ENCODE measurements at regions not wholly inside any gene's neighbourhood (a gene's known extent, or its start where the extent isn't known, plus 50 kb on each side); places are given as distances from the start of the nearest gene placed in this dataset.
"Not testable (repeated sequence)": the region's sequence is repeated elsewhere in the genome, so short reads cannot be mapped to it uniquely, and the experiment has no call there.

GRCh38 chr1:234837713-234838112 lies 227.7 kb upstream of the IRF2BP2 start:
- no peak for DNase-seq

DNA sequence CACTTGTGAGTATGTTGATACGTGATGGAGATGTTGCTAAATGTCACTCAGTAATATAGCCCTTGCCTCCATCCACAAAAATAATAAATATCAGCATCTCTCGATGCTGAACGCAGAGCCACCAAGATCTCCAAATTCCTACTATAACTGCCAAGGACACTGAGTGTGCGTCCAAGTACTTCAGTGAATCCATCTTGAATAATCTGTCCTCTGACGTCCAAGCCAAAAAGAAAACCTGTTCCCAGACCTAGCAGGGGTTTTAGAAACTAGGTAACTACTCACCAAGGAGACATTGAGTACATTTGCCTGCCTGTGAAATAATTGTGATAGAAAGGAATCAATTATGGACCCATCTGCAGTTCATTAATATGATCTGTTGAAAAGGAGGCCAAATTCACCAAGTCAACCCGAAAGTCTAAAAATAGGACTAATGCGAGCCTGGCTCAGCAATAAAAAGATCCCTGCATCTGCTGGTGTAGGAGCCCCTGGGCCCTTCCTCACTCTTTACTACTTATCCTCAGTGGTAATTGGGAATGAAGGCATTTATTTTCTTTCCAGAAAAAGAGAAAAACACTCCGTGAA lies 226.9 kb upstream of the IRF2BP2 start:
- DNase-seq, result no peak

GRCh38 chr1:234836045-234836681 lies 226.2 kb upstream of the IRF2BP2 start:
- no peak for DNase-seq

DNA sequence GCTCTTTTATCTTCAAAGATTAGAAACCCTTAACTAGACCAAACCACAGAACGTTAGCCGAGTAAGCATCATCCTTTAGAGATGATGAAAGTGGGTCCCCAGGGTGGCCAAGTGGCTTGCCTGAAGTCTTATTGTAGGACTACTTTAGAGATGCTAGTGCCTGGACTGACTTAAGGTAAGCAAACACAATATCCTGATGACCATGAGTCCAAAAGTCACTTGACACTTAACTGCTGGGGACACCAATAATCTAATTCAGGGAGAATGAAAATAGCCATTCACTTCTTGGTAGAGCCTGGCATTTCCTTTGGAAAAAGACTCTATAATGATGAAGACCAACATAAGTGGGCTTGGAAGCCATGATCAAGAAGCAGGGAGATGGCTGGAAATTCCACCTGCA lies 225.3 kb upstream of the IRF2BP2 start:
- DNase-seq, result no peak

DNA sequence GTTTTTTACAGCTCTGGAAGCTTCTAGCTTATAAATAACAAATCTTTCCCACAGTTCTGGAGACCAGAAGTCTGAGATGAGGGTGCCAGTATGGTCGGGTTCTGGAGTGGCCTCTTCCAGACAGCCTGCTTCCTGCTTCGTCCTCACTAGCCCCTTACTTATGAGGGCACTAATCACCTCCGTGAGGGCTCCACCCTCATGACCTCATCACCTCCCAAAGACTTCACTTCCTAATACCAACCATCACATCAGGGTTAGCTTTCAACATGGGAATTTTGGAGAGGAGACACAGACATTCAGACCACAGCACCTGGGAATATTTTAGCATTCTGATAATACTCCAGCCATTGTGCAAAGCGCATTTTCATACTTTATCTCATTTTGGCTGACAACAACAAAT lies 223.7 kb upstream of the IRF2BP2 start:
- DNase-seq, result no peak

- DNase-seq, result no peak
Observed at GRCh38 chr1:234833118-234833517, 223.1 kb upstream of the IRF2BP2 start.

DNA sequence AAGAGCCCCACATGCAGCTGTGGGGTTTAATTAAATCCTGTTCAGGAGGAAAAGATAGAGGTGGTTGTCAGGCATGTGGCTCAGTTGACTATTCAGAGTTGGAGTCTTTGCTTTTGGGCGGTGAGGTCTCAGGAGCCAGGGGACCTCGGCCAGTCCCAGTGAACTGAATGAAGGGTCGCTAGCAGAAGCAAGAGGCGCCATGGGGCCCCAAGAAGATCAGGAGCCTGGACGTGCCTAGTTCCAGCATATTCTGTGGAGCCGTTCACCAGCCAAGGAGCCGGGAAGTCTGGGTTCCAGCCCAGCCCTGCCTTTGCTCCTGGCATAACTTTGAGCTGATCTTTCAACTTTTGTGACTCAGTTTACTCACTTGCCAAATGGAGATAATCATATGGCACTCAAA lies 217.7 kb upstream of the IRF2BP2 start:
- no peak for DNase-seq

- DNase-seq, result no peak
Observed at GRCh38 chr1:234827181-234827580, 217.2 kb upstream of the IRF2BP2 start.

DNA sequence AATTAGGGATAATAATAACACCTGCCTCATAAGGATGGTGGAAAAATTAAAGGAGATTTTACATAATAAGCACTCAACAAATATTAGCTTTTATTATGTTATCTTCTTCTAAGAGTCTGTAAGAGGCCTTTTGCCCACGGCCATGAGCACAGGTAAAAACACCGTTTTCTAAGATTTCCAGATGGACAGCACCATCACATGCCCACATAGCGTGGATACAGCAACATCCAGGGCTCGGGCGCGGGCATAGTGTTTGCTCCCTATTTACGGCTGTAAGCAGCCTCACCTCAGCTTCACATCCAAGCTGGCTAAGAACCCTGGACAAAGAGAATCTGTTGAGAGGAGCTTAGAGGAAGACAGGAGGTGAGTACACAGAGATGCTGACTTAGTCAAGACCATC lies 216.4 kb upstream of the IRF2BP2 start:
- no peak for DNase-seq

GRCh38 chr1:234825498-234826165 lies 215.7 kb upstream of the IRF2BP2 start:
- no peak for DNase-seq

DNA sequence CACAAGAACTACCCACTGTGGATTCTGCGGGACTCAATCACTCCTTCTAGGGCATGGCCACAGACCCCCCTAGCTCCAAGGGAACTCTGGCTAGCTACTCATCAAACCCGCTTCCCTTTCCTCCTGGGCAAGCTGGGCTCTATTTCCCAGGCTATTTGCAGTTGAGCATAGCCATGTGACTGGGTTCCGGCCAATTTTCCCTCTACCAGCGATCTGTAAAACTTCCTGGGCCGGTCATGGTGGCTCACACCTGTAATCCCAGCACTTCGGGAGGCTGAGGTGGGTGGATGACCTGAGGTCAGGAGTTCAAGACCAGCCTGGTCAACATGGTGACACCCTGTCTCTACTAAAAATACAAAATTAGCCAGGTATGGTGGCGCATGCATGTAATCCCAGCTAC lies 214.9 kb upstream of the IRF2BP2 start:
- not testable (repeated sequence) for DNase-seq

DNA sequence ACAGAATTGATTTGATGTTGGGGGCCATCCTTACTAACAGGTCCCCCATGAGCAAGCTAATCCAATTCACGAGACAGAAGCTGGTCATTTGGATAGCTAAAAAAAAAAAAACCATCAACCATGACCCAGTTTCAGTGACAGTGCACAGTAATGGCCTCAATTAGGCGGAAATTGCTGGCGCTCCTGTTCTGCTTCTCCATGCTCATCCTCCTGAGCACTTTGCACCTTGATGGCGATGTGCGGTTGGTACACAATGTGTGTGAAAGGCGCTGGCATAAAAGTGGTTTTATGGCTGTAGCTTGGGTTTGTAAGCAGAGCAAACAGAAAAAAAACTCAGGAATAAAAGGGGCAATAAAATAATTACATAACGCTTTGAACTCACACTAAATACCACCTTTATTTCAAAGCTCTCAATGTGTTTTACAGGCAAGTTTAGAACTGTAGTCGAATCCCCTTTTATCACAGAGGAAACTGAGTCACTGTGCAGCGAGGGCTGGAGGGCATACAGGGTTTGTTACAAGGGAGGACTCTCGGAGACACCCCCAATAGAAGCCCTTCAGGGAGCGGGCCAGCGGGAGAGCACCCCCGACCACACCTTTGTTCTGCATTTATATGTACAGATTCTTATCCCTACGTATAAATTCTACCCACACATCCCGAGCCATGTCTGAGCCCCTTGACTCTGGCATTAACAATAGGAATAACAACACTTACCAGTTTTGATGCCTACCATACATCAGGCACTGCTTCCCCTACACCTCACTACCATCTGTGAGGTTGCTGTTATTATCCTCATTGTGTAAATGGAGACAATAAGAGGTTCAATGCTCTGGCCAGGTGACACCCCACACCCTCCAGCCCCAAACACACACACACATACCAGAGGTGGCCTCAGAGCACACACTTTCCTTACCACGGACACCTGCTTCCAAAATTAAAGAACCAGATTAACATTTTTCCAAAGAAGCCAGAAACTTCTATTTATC lies 213.5 kb upstream of the IRF2BP2 start:
- no peak for DNase-seq

- DNase-seq, result no peak
Observed at GRCh38 chr1:234821840-234822239, 211.9 kb upstream of the IRF2BP2 start.

DNA sequence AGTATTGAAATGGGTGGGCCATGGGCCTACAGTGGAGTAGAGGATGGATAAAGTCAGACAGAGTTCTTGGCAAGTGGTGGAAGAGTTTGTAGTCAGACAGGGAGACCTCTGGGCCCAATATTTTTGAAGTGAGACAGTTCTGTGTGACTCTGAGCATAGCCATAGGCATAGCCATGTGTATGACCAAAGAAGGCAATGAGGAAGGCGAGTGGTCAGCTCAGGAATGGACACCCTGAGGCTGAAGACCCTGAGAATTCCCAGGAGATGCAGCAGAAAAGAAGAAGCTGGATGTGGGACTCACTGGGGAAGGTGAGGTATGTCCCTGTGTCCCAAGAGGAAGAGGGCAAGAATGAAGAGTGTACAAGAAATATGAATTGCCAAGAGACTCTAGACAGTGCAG lies 210.6 kb upstream of the IRF2BP2 start:
- DNase-seq, result no peak

GRCh38 chr1:234819845-234820244 lies 209.9 kb upstream of the IRF2BP2 start:
- DNase-seq, result not testable (repeated sequence)

DNA sequence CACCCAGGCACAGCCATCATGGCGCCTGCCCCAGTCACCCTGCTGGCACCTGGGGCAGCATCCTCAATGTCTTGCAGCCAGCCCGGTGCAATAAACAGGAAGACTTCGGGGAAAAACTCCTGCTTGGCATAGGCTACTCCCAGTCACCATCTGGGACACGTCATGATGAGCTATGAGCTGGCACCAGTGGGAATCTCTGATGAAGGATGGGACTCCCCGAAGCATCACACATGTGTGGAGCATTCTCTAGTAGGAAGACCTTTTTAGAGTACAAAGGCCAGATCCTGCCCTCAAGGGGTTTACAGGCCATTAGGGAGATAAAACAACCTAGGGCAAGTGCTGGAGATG lies 208.0 kb upstream of the IRF2BP2 start:
- not testable (repeated sequence) for DNase-seq

GRCh38 chr1:234817313-234818039 lies 207.5 kb upstream of the IRF2BP2 start:
- DNase-seq, result not testable (repeated sequence)

DNA sequence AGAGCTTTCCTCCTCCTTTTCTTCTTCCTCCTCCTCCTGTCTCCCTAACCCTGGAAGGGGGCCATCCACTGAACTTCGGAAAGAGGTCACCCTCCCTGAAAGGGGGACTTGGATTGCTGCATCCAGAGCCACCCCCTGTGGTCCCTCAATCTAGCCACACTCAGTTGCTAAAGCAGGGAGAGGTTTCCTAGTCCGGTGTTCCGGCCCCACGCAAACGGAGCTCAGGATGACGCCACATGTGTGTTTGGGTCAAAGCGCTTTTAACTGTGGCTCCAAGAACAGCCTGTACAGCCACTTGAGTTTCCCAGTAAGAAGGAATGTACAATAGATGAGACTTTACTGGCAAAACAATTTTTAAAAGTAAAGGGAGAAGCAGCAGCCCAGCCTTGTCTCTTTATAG lies 206.9 kb upstream of the IRF2BP2 start:
- not testable (repeated sequence) for DNase-seq

DNA sequence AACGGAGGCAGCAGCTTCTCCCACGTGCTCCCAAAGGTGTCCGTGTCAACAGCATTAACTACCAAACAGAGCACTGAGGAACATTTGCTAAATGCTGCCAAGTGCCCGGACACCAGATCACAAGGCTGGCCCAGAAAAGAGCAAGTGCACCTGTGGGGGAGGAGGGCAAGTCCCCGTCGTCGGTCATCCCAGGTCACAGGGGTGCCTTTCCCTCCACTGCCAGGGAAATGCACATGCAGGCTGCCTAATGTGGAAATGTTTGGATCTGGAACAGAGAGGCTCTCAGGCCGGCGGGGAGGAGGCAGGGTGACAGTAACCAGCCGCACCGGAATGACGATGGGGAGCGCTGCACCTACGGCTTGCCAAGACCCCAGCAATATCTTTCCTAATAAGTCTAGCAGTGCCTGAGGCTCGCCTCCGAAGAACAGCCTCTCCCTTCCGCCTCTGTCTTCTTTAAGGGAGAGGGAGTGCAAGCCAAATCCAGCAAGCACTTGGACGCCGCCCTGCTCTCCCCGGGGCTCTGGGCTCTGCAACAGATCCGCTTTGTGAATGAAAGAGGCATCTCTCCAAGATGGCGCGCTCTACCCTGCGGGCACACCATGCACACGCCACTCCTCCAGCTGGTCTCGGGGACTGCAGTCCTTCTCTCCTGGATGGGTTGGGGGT lies 206.3 kb upstream of the IRF2BP2 start:
- not testable (repeated sequence) for DNase-seq

DNA sequence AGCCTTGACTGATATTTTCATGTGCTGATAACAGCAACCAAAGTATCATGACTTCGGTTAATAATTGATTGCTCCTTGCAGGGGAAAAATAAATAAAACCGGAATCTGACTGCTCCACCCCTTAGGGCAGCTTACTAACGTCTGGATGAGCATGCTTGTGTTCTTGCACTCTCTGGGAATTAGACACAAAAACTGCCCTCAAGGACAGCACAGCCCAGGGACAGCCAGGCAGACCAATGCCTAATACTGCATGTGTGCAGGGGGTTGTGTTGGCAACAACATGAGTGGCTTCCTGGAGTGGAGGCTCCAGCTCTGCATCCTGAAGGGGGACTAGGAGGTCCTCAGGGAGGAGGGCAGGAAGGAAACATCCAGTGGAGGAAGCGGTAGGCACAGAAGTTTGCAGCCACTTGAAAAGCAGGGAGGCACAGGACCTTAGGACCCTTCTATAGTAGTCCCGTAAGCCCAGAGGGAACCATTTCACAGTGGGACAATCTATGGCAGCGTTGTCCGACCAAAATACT lies 205.4 kb upstream of the IRF2BP2 start:
- DNase-seq, result not testable (repeated sequence)

DNA sequence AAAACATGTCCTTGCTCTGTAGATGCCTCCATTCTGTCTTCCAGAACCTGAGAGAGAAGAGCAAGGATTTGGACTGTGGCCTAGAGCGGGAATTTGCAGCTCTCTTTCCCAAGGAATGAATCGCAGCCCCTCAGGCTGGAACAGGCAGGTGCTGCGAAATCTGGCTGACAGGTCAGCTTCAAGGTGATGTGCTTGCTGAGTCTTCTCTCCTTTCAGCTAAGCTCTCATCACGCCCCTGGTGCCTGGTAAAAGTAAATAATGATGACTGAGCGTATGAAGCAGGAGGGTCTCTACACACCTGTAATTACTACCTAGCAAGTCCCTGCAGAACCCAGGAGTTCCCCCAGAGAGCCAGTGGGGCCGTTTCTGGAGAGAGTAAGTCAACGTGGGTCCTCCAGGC lies 204.3 kb upstream of the IRF2BP2 start:
- DNase-seq, result not testable (repeated sequence)

GRCh38 chr1:234811824-234812223 lies 201.8 kb upstream of the IRF2BP2 start:
- not testable (repeated sequence) for DNase-seq

Measured in stimulated activated CD8-positive, alpha-beta memory T cell treated with anti-CD3 and anti-CD28 coated beads, Interleukin-4, amount 100 ng/mL, for 48 hours (primary cell).